ENCODE measurements at regions not wholly inside any gene's neighbourhood (a gene's known extent, or its start where the extent isn't known, plus 50 kb on each side); places are given as distances from the start of the nearest gene placed in this dataset.

- H3K4me3 ChIP-seq (ENCODE audit: low read depth in 2 of 2, low read length in 2 of 2), result no peak overlapping the region
- POLR2A ChIA-PET, result no interaction called here
- ATAC-seq, result no peak
- H3K4me1 ChIP-seq (ENCODE audit: control insufficient read depth, insufficient read depth, low read length), result no peaks in the 10 kb centered on the region
- no peak for DNase-seq (ENCODE audit: low read depth, low spot score)
- no peaks in the 10 kb centered on the region for H3K27me3 ChIP-seq (ENCODE audit: control insufficient read depth, insufficient read depth, low read length)
- CTCF ChIA-PET, result no interaction called here
- intact Hi-C loops (cut with micrococcal nuclease; ENCODE audit: unreplicated experiment), result no loop called here
- in situ Hi-C loops (cut with HindIII; ENCODE audit: low pct_unique_long_range_greater_than_20kb, low sequenced_read_pairs), result no loop called here
- BruUV-seq (replicated peaks), result no TSS peak
- TF ChIP-seq POLR2AphosphoS5 (IDR thresholded peaks at IDR 0.05; ENCODE audit: low read depth, low read length) (no peak), SIN3A (IDR thresholded peaks at IDR 0.05; ENCODE audit: borderline replicate concordance, insufficient read depth, low read depth, low read length) (no peak), TCF7L2 (IDR thresholded peaks at IDR 0.05; ENCODE audit: low read depth, low read length) (no peak), REST (IDR thresholded peaks at IDR 0.05; ENCODE audit: insufficient read depth in 1 of 2, low read depth in 2 of 2, low read length in 1 of 2) (no peak), CTCF (IDR thresholded peaks at IDR 0.05) (no peak)
- no peaks in the 10 kb centered on the region for H3K9me3 ChIP-seq (ENCODE audit: control insufficient read depth, insufficient read depth, low read depth, low read length)
- no peaks in the 10 kb centered on the region for H3K36me3 ChIP-seq (ENCODE audit: control insufficient read depth, insufficient read depth, low read length)
- no peak overlapping the region for H3K27ac ChIP-seq (ENCODE audit: low read length)
These were observed 103.2 kb upstream of the FRG1 start for GRCh38 chr4:189837471-189837870.

- no peak for TF ChIP-seq SIN3A (IDR thresholded peaks at IDR 0.05; ENCODE audit: borderline replicate concordance, insufficient read depth, low read depth, low read length)
- no peak for TF ChIP-seq CTCF (IDR thresholded peaks at IDR 0.05)
- Histone ChIP-seq H3K4me1 (ENCODE audit: control insufficient read depth, insufficient read depth, low read length) (no peaks in the 10 kb centered on the region), H3K27ac (ENCODE audit: low read length) (no peak overlapping the region), H3K4me3 (ENCODE audit: low read depth in 2 of 2, low read length in 2 of 2) (no peak overlapping the region), H3K9me3 (ENCODE audit: control insufficient read depth, insufficient read depth, low read depth, low read length) (no peaks in the 10 kb centered on the region), H3K36me3 (ENCODE audit: control insufficient read depth, insufficient read depth, low read length) (no peaks in the 10 kb centered on the region), H3K27me3 (ENCODE audit: control insufficient read depth, insufficient read depth, low read length) (no peaks in the 10 kb centered on the region)
- no peak for ATAC-seq
- in situ Hi-C loops (cut with HindIII; ENCODE audit: low pct_unique_long_range_greater_than_20kb, low sequenced_read_pairs), result no loop called here
- POLR2A ChIA-PET, result no interaction called here
- CTCF ChIA-PET, result no interaction called here
- no TSS peak for BruUV-seq (replicated peaks)
- DNase-seq (ENCODE audit: low read depth, low spot score), result no peak
- intact Hi-C loops (cut with micrococcal nuclease; ENCODE audit: unreplicated experiment), result no loop called here
These were observed 101.7 kb upstream of the FRG1 start for GRCh38 chr4:189838821-189839497.
